ENCODE measurements at regions not wholly inside any gene's neighbourhood (a gene's known extent, or its start where the extent isn't known, plus 50 kb on each side); places are given as distances from the start of the nearest gene placed in this dataset.

- no peaks in the 10 kb centered on the region for H3K4me1 ChIP-seq
- 92 to 100% (median 95%) methylated on average over 1 of the region's 1 CpG for WGBS, 5 donors
- TF ChIP-seq CTCF (IDR thresholded peaks at IDR 0.05 in 8 of 11, conservative IDR thresholded peaks at IDR 0.05 in 3 of 11) (no peak), POLR2A (IDR thresholded peaks at IDR 0.05) (no peak), POLR2AphosphoS5 (IDR thresholded peaks at IDR 0.05) (no peak)
Observed at GRCh38 chr3:116834816-116835215, 125.2 kb downstream of the TUSC7 start.

GRCh38 chr3:116835658-116836057 lies 126.1 kb downstream of the TUSC7 start:
- no peak overlapping the region for H3K4me3 ChIP-seq
- TF ChIP-seq POLR2A (IDR thresholded peaks at IDR 0.05): no peak
- TF ChIP-seq CTCF (IDR thresholded peaks at IDR 0.05 in 8 of 11, conservative IDR thresholded peaks at IDR 0.05 in 3 of 11): no peak
- no peak for TF ChIP-seq POLR2AphosphoS5 (IDR thresholded peaks at IDR 0.05)
- no peak for DNase-seq
- H3K9me3 ChIP-seq: no peaks in the 10 kb centered on the region
- no peaks in the 10 kb centered on the region for H3K4me1 ChIP-seq
- no peaks in the 10 kb centered on the region for H3K27me3 ChIP-seq (replicated peaks in 1 of 7)
- H3K36me3 ChIP-seq: no peaks in the 10 kb centered on the region
- no peak overlapping the region for H3K27ac ChIP-seq
- 63 to 77% (median 68%) methylated on average over 1 of the region's 1 CpG for WGBS, 5 donors
- intact Hi-C loops (cut with DNase I; ENCODE audit: low total_unique reads): no loop called here

More at GRCh38 chr3:116834816-116835215, 125.2 kb downstream of the TUSC7 start:
- Histone ChIP-seq H3K9me3 (no peaks in the 10 kb centered on the region), H3K27ac (no peak overlapping the region), H3K27me3 (replicated peaks in 1 of 7) (no peaks in the 10 kb centered on the region), H3K4me3 (no peak overlapping the region), H3K36me3 (no peaks in the 10 kb centered on the region)
- intact Hi-C loops (cut with DNase I; ENCODE audit: low total_unique reads): no loop called here
- no peak for DNase-seq

- intact Hi-C loops (cut with DNase I; ENCODE audit: low total_unique reads): no loop called here
- Histone ChIP-seq H3K4me3 (no peak overlapping the region), H3K36me3 (no peaks in the 10 kb centered on the region), H3K27me3 (replicated peaks in 1 of 7) (no peaks in the 10 kb centered on the region), H3K9me3 (no peaks in the 10 kb centered on the region), H3K27ac (no peak overlapping the region), H3K4me1 (no peaks in the 10 kb centered on the region)
- 71 to 83% (median 77%) methylated on average over 2 of the region's 2 CpGs for WGBS, 5 donors
- DNase-seq: no peak
- TF ChIP-seq POLR2A (IDR thresholded peaks at IDR 0.05): no peak
- no peak for TF ChIP-seq CTCF (IDR thresholded peaks at IDR 0.05 in 8 of 11, conservative IDR thresholded peaks at IDR 0.05 in 3 of 11)
- TF ChIP-seq POLR2AphosphoS5 (IDR thresholded peaks at IDR 0.05): no peak
Observed at GRCh38 chr3:116836286-116836685, 126.7 kb downstream of the TUSC7 start.

GRCh38 chr3:116837483-116837882 lies 127.9 kb downstream of the TUSC7 start:
- WGBS, 5 donors: 63 to 73% (median 70%) methylated on average over 3 of the region's 3 CpGs

More at GRCh38 chr3:116837483-116837882, 127.9 kb downstream of the TUSC7 start:
- intact Hi-C loops (cut with DNase I; ENCODE audit: low total_unique reads): no loop called here
- Histone ChIP-seq H3K36me3 (no peaks in the 10 kb centered on the region), H3K9me3 (no peaks in the 10 kb centered on the region), H3K27ac (no peak overlapping the region), H3K27me3 (replicated peaks in 1 of 7) (no peaks in the 10 kb centered on the region), H3K4me3 (no peak overlapping the region), H3K4me1 (no peaks in the 10 kb centered on the region)
- DNase-seq: no peak
- TF ChIP-seq POLR2A (IDR thresholded peaks at IDR 0.05) (no peak), CTCF (IDR thresholded peaks at IDR 0.05 in 8 of 11, conservative IDR thresholded peaks at IDR 0.05 in 3 of 11) (no peak), POLR2AphosphoS5 (IDR thresholded peaks at IDR 0.05) (no peak)

All from spleen (tissue), 11 donors.